H9 (cell line): ENCODE measurements at regions not wholly inside any gene's neighbourhood (a gene's known extent, or its start where the extent isn't known, plus 50 kb on each side); places are given as distances from the start of the nearest gene placed in this dataset.

ENCODE experiments used
- DNase-seq: peaks from one replicate; pipeline ENCODE4 v3.0.0-alpha.2; 2017
- H2AFZ ChIP-seq: one replicate; pipeline ENCODE4 v1.6.1; 2013; ENCODE audit warnings: mild to moderate bottlenecking, low read length, control low read depth, moderate library complexity
- H2AK5ac ChIP-seq: 2 replicates; pipeline ENCODE4 v1.6.1; 2013; ENCODE audit warnings: low read length, control low read depth, mixed read lengths; ENCODE audit not compliant: insufficient read length
- H2BK120ac ChIP-seq: one replicate; pipeline ENCODE4 v1.6.1; 2013; ENCODE audit warnings: low read depth, mild to moderate bottlenecking, low read length, control low read depth, inconsistent platforms; ENCODE audit not compliant: poor library complexity, severe bottlenecking
- H2BK12ac ChIP-seq: 2 replicates; pipeline ENCODE4 v1.6.1; 2013; ENCODE audit warnings: low read length, control low read depth, mixed read lengths, low read depth; ENCODE audit not compliant: insufficient read length
- H2BK15ac ChIP-seq: 2 replicates; pipeline ENCODE4 v1.6.1; 2013; ENCODE audit warnings: low read depth, low read length, control low read depth
- H2BK20ac ChIP-seq: one replicate; pipeline ENCODE4 v1.6.1; 2013; ENCODE audit warnings: low read depth, mild to moderate bottlenecking, low read length, control low read depth, inconsistent platforms; ENCODE audit not compliant: poor library complexity, severe bottlenecking
- H2BK5ac ChIP-seq: 2 replicates; pipeline ENCODE4 v1.6.1; 2013; ENCODE audit warnings: low read length, control low read depth, mixed read lengths; ENCODE audit not compliant: insufficient read length
- H3K14ac ChIP-seq: 2 replicates; pipeline ENCODE4 v1.6.1; 2013; ENCODE audit warnings: low read length, control low read depth; ENCODE audit not compliant: insufficient read depth
- H3K18ac ChIP-seq: 2 replicates; pipeline ENCODE4 v1.6.1; 2013; ENCODE audit warnings: low read depth, mild to moderate bottlenecking, mixed read lengths, low read length, control low read depth; ENCODE audit not compliant: insufficient read length
- H3K23ac ChIP-seq: 2 replicates; pipeline ENCODE4 v1.6.1; 2013; ENCODE audit warnings: low read length, control low read depth, mixed read lengths, low read depth; ENCODE audit not compliant: insufficient read length
- H3K23me2 ChIP-seq: 2 replicates; pipeline ENCODE4 v1.6.1; 2013; ENCODE audit warnings: low read depth, mild to moderate bottlenecking, mixed read lengths, low read length, control low read depth; ENCODE audit not compliant: insufficient read length, poor library complexity, severe bottlenecking
- H3K27ac ChIP-seq: 2 replicates; pipeline ENCODE4 v1.5.1; 2013; ENCODE audit warnings: low read length, control low read depth, mixed read lengths, low read depth; ENCODE audit not compliant: insufficient read length
- H3K27me3 ChIP-seq: 2 replicates; pipeline ENCODE4 v1.6.1; 2013; ENCODE audit warnings: low read length, control low read depth, inconsistent platforms; ENCODE audit not compliant: insufficient read depth
- H3K4ac ChIP-seq: 2 replicates; pipeline ENCODE4 v1.6.1; 2013; ENCODE audit warnings: low read depth, mild to moderate bottlenecking, control low read depth, inconsistent platforms, low read length, moderate library complexity
- H3K4me1 ChIP-seq: 2 replicates; pipeline ENCODE4 v1.6.1; 2013; ENCODE audit warnings: low read length, control low read depth, inconsistent platforms; ENCODE audit not compliant: insufficient read depth
- H3K4me2 ChIP-seq: 2 replicates; pipeline ENCODE4 v1.6.1; 2013; ENCODE audit warnings: low read length, control low read depth, mixed read lengths; ENCODE audit not compliant: insufficient read length, insufficient read depth
- H3K56ac ChIP-seq: 2 replicates; pipeline ENCODE4 v1.6.1; 2013; ENCODE audit warnings: low read depth, mild to moderate bottlenecking, mixed read lengths, low read length, control low read depth; ENCODE audit not compliant: insufficient read length
- H3K79me1 ChIP-seq: 2 replicates; pipeline ENCODE4 v1.6.1; 2013; ENCODE audit warnings: low read depth, mild to moderate bottlenecking, moderate library complexity, low read length, control low read depth, inconsistent platforms; ENCODE audit not compliant: insufficient read depth, poor library complexity, severe bottlenecking
- H3K79me2 ChIP-seq: 2 replicates; pipeline ENCODE4 v1.6.1; 2013; ENCODE audit warnings: low read length, control low read depth, inconsistent platforms; ENCODE audit not compliant: insufficient read depth
- H3K9ac ChIP-seq: 2 replicates; pipeline ENCODE4 v1.6.1; 2013; ENCODE audit warnings: low read length, control low read depth, mixed read lengths; ENCODE audit not compliant: insufficient read length; ENCODE audit errors: extremely low read depth
- H3K9me3 ChIP-seq: one replicate; pipeline ENCODE4 v1.6.1; 2013; ENCODE audit warnings: low read depth, low read length, inconsistent platforms; ENCODE audit not compliant: control insufficient read depth
- H3T11ph ChIP-seq: one replicate; pipeline ENCODE4 v1.6.1; 2013; ENCODE audit warnings: mild to moderate bottlenecking, low read length, control low read depth, inconsistent platforms
- H4K20me1 ChIP-seq: one replicate; pipeline ENCODE4 v1.6.1; 2013; ENCODE audit not compliant: control insufficient read depth, insufficient read length, insufficient read depth
- H4K5ac ChIP-seq: 2 replicates; pipeline ENCODE4 v1.6.1; 2013; ENCODE audit warnings: low read depth, mild to moderate bottlenecking, mixed read lengths, low read length, control low read depth; ENCODE audit not compliant: insufficient read length
- H4K8ac ChIP-seq: replicated peaks from 2 replicates; pipeline ENCODE4 v1.6.1; 2013; ENCODE audit warnings: low read length, control low read depth, mixed read lengths, low read depth; ENCODE audit not compliant: insufficient read length
- H4K91ac ChIP-seq: 2 replicates; pipeline ENCODE4 v1.6.1; 2013; ENCODE audit warnings: low read depth, mild to moderate bottlenecking, moderate library complexity, mixed read lengths, low read length, control low read depth; ENCODE audit not compliant: insufficient read length
- H3K27ac Mint-ChIP-seq, 3 experiments: 2 replicates in 2 of 3; 3 replicates in 1 of 3; pipeline ENCODE4 v1.8.0; 2020 to 2021; ENCODE audit warnings: mixed read lengths in 3 of 3, mild to moderate bottlenecking in 1 of 3, moderate library complexity in 1 of 3
- H3K27me3 Mint-ChIP-seq: 2 replicates; pipeline ENCODE4 v1.8.0; 2021; ENCODE audit warnings: low read depth, mild to moderate bottlenecking, moderate library complexity, mixed read lengths
- H3K36me3 Mint-ChIP-seq, 3 experiments: 2 replicates in 2 of 3; 3 replicates in 1 of 3; pipeline ENCODE4 v1.8.0; 2020 to 2021; ENCODE audit warnings: low read depth in 3 of 3, mixed read lengths in 3 of 3; ENCODE audit not compliant: insufficient read depth in 1 of 3
- H3K4me1 Mint-ChIP-seq, 2 experiments: 2 replicates each; pipeline ENCODE4 v1.8.0; 2020; ENCODE audit warnings: mixed read lengths in 2 of 2
- H3K4me3 Mint-ChIP-seq, 2 experiments: 2 replicates in 1 of 2; 3 replicates in 1 of 2; pipeline ENCODE4 v1.8.0; 2020 to 2021; ENCODE audit warnings: mild to moderate bottlenecking in 2 of 2, mixed read lengths in 2 of 2, moderate library complexity in 1 of 2
- H3K9me3 Mint-ChIP-seq, 2 experiments: 2 replicates in 1 of 2; 3 replicates in 1 of 2; pipeline ENCODE4 v1.8.0; 2020; ENCODE audit warnings: mild to moderate bottlenecking in 2 of 2, mixed read lengths in 2 of 2, moderate library complexity in 1 of 2
- WGBS: extraction: QIAGEN DNeasy Blood & Tissue Kit; methylation state at CpG from one replicate; pipeline ENCODE4 v1.1.7; 2013; ENCODE audit warnings: missing lambda C conversion rate, low lambda C conversion rate, mixed read lengths; ENCODE audit not compliant: insufficient read length; ENCODE audit errors: extremely low coverage; 5-methylcytosine and 5-hydroxymethylcytosine counted together
- TF ChIP-seq, protein P1 (sequence below): fragments of 200-600 bp; sonication (generic); conservative IDR thresholded peaks from 3 replicates; pipeline ENCODE4 v1.8.0; 2021; ENCODE audit warnings: antibody characterized with exemption, mild to moderate bottlenecking

DNA sequence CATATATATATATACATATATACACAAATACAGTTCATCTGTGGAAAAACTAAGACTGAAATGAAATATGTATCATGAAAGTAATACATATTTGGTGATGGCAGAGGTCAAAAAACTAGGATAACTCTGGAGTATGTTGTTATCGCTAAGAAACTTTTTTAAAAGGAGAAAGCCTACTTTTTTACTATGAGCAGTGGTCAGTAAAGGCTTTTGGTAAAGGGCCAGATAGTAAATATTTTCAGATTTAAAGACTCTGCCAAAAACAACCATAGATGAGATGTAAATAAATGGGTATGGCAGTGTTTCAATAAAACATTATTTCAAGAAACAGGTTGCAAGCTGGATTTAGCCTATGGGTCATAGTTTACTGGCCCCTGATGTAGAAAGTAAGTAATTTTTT, 93.8 kb upstream of the TGFBR2 start:
- peaks cover 4 to 7% of the 10 kb centered on the region in 2 experiments for H3K4me1 Mint-ChIP-seq
- H3K4ac ChIP-seq: no peak overlapping the region
- no peak overlapping the region for H3K18ac ChIP-seq
- no peaks in the 10 kb centered on the region for H3K9me3 ChIP-seq
- no peak overlapping the region for H3K56ac ChIP-seq
- H2BK20ac ChIP-seq: no peak overlapping the region
- H3K27ac ChIP-seq: no peak overlapping the region
- no peaks in the 10 kb centered on the region for H3K79me1 ChIP-seq
- H2AFZ ChIP-seq: no peak overlapping the region
- no peaks in the 10 kb centered on the region for H3K79me2 ChIP-seq
- H2BK5ac ChIP-seq: no peak overlapping the region
- H3T11ph ChIP-seq: no peak overlapping the region
- no peak for DNase-seq
- H3K27ac Mint-ChIP-seq: no peak overlapping the region
- H3K23ac ChIP-seq: no peak overlapping the region
- no peak overlapping the region for H3K4me3 Mint-ChIP-seq
- no peaks in the 10 kb centered on the region for H3K27me3 Mint-ChIP-seq
- H3K4me1 ChIP-seq: no peaks in the 10 kb centered on the region
- H3K9ac ChIP-seq: no peak overlapping the region
- H3K36me3 Mint-ChIP-seq: no peaks in the 10 kb centered on the region
- H4K8ac ChIP-seq: no peak overlapping the region
- H3K9me3 Mint-ChIP-seq: no peaks in the 10 kb centered on the region
- TF ChIP-seq, protein P1, sequence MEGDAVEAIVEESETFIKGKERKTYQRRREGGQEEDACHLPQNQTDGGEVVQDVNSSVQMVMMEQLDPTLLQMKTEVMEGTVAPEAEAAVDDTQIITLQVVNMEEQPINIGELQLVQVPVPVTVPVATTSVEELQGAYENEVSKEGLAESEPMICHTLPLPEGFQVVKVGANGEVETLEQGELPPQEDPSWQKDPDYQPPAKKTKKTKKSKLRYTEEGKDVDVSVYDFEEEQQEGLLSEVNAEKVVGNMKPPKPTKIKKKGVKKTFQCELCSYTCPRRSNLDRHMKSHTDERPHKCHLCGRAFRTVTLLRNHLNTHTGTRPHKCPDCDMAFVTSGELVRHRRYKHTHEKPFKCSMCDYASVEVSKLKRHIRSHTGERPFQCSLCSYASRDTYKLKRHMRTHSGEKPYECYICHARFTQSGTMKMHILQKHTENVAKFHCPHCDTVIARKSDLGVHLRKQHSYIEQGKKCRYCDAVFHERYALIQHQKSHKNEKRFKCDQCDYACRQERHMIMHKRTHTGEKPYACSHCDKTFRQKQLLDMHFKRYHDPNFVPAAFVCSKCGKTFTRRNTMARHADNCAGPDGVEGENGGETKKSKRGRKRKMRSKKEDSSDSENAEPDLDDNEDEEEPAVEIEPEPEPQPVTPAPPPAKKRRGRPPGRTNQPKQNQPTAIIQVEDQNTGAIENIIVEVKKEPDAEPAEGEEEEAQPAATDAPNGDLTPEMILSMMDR: no peak
- H4K5ac ChIP-seq: no peak overlapping the region
- H2BK120ac ChIP-seq: no peak overlapping the region
- H2AK5ac ChIP-seq: no peak overlapping the region
- H2BK15ac ChIP-seq: no peak overlapping the region
- H3K23me2 ChIP-seq: no peaks in the 10 kb centered on the region
- H3K4me2 ChIP-seq: no peak overlapping the region
- H4K91ac ChIP-seq: no peak overlapping the region
- no peaks in the 10 kb centered on the region for H3K27me3 ChIP-seq
- no peak overlapping the region for H3K14ac ChIP-seq
- no peaks in the 10 kb centered on the region for H4K20me1 ChIP-seq
- no peak overlapping the region for H2BK12ac ChIP-seq
- no CpG with 5 or more reads among the region's 1 CpG for WGBS
